Vagina (tissue), 2 donors: ENCODE measurements at regions not wholly inside any gene's neighbourhood (a gene's known extent, or its start where the extent isn't known, plus 50 kb on each side); places are given as distances from the start of the nearest gene placed in this dataset.
"Not testable (repeated sequence)": the region's sequence is repeated elsewhere in the genome, so short reads cannot be mapped to it uniquely, and the experiment has no call there.

Experiments
- DNase-seq, 2 donors: peaks; one replicate each; pipeline ENCODE4 v3.0.0-alpha.2; 2017; ENCODE audit errors: extremely low spot score in 2 of 2
- H3K27ac ChIP-seq: fragments of 200-600 bp; sonication (generic); one replicate; pipeline ENCODE4 v1.5.1; 2019
- H3K27me3 ChIP-seq: fragments of 200-600 bp; sonication (generic); one replicate; pipeline ENCODE4 v1.5.1; 2019
- H3K36me3 ChIP-seq, 2 donors: fragments of 200-600 bp; sonication (generic); one replicate each; pipeline ENCODE4 v1.5.1; 2017 to 2019
- H3K4me1 ChIP-seq: fragments of 200-600 bp; sonication (generic); one replicate; pipeline ENCODE4 v1.5.1; 2019
- H3K4me3 ChIP-seq, 2 donors: fragments of 200-600 bp; sonication (generic); 1 replicate in 1 of 2; 2 replicates in 1 of 2; pipeline ENCODE4 v1.5.1; 2016 to 2019
- H3K9me3 ChIP-seq: fragments of 200-600 bp; sonication (generic); one replicate; pipeline ENCODE4 v1.5.1; 2019
- CTCF ChIP-seq, 3 experiments: fragments of 450-650 bp in 2 of 3; fragments of 200-600 bp in 1 of 3; sonication (generic) in 1 of 3; IDR thresholded peaks; one replicate each; pipeline ENCODE4 v1.5.1; 2017 to 2019; ENCODE audit warnings: antibody characterized with exemption in 3 of 3, mild to moderate bottlenecking in 2 of 3, moderate library complexity in 2 of 3
- POLR2A ChIP-seq, 2 donors: fragments of 450-650 bp; IDR thresholded peaks; one replicate each; pipeline ENCODE4 v1.6.1; 2017; ENCODE audit warnings: antibody characterized with exemption in 2 of 2, mild to moderate bottlenecking in 2 of 2, moderate library complexity in 2 of 2
- POLR2AphosphoS5 ChIP-seq, 2 donors: sonication (generic); formaldehyde crosslinking; IDR thresholded peaks; one replicate each; pipeline ENCODE4 v1.9.0; 2017; ENCODE audit warnings: antibody characterized with exemption in 2 of 2, mild to moderate bottlenecking in 2 of 2, low read depth in 1 of 2; ENCODE audit not compliant: insufficient read depth in 1 of 2
- intact Hi-C: fragments of 100-400 bp; cut with DNase I; formaldehyde crosslinking; loops from one replicate; pipeline ENCODE4 v1.15.1; 2023

- Histone ChIP-seq H3K36me3 (no peaks in the 10 kb centered on the region), H3K27ac (no peak overlapping the region), H3K4me3 (no peak overlapping the region), H3K9me3 (no peaks in the 10 kb centered on the region), H3K27me3 (no peaks in the 10 kb centered on the region), H3K4me1 (no peaks in the 10 kb centered on the region)
- TF ChIP-seq POLR2AphosphoS5 (IDR thresholded peaks at IDR 0.05; ENCODE audit: insufficient read depth in 1 of 2, low read depth in 1 of 2) (no peak), CTCF (IDR thresholded peaks at IDR 0.05) (no peak), POLR2A (IDR thresholded peaks at IDR 0.05) (no peak)
- intact Hi-C loops: no loop called here
- DNase-seq: no peak
These were observed 325.9 kb upstream of the SLC39A10 start for GRCh38 chr2:195331129-195331528.

- Histone ChIP-seq H3K9me3 (no peaks in the 10 kb centered on the region), H3K4me1 (no peaks in the 10 kb centered on the region), H3K36me3 (no peaks in the 10 kb centered on the region), H3K27ac (no peak overlapping the region), H3K4me3 (no peak overlapping the region), H3K27me3 (no peaks in the 10 kb centered on the region)
- no peak for DNase-seq
- TF ChIP-seq POLR2A (IDR thresholded peaks at IDR 0.05) (no peak), CTCF (IDR thresholded peaks at IDR 0.05) (no peak), POLR2AphosphoS5 (IDR thresholded peaks at IDR 0.05; ENCODE audit: insufficient read depth in 1 of 2, low read depth in 1 of 2) (no peak)
- intact Hi-C loops: no loop called here
These were observed 326.5 kb upstream of the SLC39A10 start for GRCh38 chr2:195330513-195330956.

- H3K27me3 ChIP-seq, H3K9me3 ChIP-seq, H3K4me3 ChIP-seq, H3K27ac ChIP-seq, intact Hi-C loops, H3K36me3 ChIP-seq, DNase-seq, H3K4me1 ChIP-seq: not testable (repeated sequence)
These were observed 327.2 kb upstream of the SLC39A10 start for GRCh38 chr2:195329784-195330183.

GRCh38 chr2:195326537-195326936 lies 330.5 kb upstream of the SLC39A10 start:
- TF ChIP-seq CTCF (IDR thresholded peaks at IDR 0.05): no peak
- TF ChIP-seq POLR2A (IDR thresholded peaks at IDR 0.05): no peak
- no peak for TF ChIP-seq POLR2AphosphoS5 (IDR thresholded peaks at IDR 0.05; ENCODE audit: insufficient read depth in 1 of 2, low read depth in 1 of 2)
- intact Hi-C loops: no loop called here
- H3K27ac ChIP-seq: no peak overlapping the region
- no peaks in the 10 kb centered on the region for H3K9me3 ChIP-seq
- no peaks in the 10 kb centered on the region for H3K4me1 ChIP-seq
- no peak overlapping the region for H3K4me3 ChIP-seq
- H3K27me3 ChIP-seq: no peaks in the 10 kb centered on the region
- no peaks in the 10 kb centered on the region for H3K36me3 ChIP-seq
- no peak for DNase-seq

GRCh38 chr2:195322324-195322723 lies 334.7 kb upstream of the SLC39A10 start:
- no peaks in the 10 kb centered on the region for H3K36me3 ChIP-seq
- H3K4me3 ChIP-seq: no peak overlapping the region
- no peak for DNase-seq
- no peak overlapping the region for H3K27ac ChIP-seq
- intact Hi-C loops: no loop called here
- no peaks in the 10 kb centered on the region for H3K27me3 ChIP-seq
- TF ChIP-seq CTCF (IDR thresholded peaks at IDR 0.05) (no peak), POLR2A (IDR thresholded peaks at IDR 0.05) (no peak), POLR2AphosphoS5 (IDR thresholded peaks at IDR 0.05; ENCODE audit: insufficient read depth in 1 of 2, low read depth in 1 of 2) (no peak)
- no peaks in the 10 kb centered on the region for H3K9me3 ChIP-seq
- no peaks in the 10 kb centered on the region for H3K4me1 ChIP-seq
